ENCODE measurements at regions not wholly inside any gene's neighbourhood (a gene's known extent, or its start where the extent isn't known, plus 50 kb on each side); places are given as distances from the start of the nearest gene placed in this dataset.

DNA sequence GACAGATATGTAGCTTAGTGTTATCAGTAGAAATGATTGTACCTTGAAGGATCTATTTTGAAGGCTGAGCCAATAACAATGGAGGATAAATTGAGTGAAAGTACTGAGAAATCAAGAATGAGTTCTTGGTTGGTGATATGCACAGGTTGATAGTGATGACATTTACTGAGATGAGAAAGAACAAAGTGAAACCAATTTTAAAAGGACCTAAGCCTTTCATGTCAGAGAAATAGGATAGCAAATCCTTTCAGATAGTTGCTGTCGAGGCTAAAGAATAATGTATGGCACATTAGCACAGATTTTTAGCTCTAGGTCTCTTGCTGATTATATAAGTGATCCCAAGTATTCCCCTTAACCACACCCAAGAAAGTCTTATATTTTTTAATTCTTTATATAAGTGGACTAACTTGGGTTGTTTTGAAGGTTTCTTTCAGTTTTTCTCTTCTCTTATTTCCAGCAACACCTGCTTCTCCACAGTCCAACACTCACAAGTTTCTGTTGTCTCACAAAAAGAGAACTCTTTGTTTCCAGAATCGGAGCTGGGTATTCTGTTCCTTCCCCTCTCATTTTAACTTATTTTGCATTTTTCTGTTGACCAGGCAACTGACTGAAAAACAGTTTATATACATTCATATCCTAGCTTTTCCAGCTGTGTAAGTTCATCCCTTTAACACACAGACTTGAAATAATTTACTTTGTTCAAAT, 286.9 kb upstream of the ATP10B start:
- in situ Hi-C loops (cut with MboI; ENCODE audit: low pct_unique_long_range_greater_than_20kb, low sequenced_read_pairs), result no loop called here
- no peak for DNase-seq

DNA sequence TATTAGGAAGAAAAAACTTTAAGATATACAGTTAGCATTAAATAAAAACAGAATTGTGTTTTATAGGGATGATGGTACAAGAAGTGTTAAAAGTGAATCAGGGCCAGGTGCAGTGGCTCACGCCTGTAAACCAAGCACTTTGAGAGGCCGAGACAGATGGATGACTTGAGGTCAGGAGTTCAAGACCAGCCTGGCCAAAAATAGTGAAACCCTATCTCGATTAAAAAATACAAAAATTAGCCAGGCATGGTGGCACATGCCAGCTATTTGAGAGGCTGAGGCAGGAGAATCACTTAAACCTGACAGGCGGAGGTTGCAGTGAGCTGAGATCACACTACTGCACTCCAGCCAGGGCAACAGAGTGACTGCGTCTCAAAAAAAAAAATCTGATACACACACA, 282.9 kb upstream of the ATP10B start:
- in situ Hi-C loops (cut with MboI; ENCODE audit: low pct_unique_long_range_greater_than_20kb, low sequenced_read_pairs), result no loop called here

DNA sequence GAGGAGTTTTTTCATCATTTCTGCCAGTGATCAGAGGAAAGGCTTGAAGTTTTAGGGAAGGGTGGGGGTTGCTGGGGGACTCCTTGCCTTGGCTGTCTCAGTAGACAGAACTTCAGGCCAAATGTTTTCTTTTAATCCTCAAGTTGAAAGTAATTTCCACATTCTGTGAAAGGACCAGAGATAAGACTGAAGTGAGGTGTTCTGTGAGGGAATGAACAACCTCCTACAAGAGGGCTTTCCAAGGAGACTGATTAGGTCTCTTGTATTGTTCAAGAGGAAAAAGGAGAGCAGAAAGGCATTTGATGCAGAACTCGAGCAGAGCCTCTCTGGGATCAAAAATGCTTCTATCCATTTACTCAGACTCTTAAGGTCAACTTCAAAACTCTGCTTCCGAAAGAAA, 282.1 kb upstream of the ATP10B start:
- in situ Hi-C loops (cut with MboI; ENCODE audit: low pct_unique_long_range_greater_than_20kb, low sequenced_read_pairs), result no loop called here
- DNase-seq, result no peak

More for the DNA sequence above, 282.9 kb upstream of the ATP10B start:
- no peak for DNase-seq

DNA sequence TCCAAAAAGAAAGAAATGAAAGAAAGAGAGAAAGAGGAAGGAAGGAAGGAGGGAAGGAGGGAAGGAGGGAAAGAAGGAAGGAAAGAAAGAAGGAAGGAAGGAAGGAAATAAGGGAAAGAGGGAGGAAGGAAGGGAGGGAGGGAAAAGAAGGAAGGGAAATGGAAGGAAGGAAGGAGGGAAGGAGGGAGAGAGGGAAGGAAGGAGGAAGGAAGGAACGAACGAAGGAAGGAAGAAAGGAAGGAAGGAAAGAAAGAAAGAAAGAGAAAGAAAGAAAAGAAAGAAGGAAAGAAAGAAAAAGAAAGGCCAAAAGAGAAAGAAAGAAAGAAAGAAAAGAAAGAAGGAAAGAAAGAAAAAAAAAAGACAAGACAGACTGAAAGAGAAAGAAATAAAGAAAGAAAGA, 263.9 kb upstream of the ATP10B start:
- in situ Hi-C loops (cut with MboI; ENCODE audit: low pct_unique_long_range_greater_than_20kb, low sequenced_read_pairs), result no loop called here

DNA sequence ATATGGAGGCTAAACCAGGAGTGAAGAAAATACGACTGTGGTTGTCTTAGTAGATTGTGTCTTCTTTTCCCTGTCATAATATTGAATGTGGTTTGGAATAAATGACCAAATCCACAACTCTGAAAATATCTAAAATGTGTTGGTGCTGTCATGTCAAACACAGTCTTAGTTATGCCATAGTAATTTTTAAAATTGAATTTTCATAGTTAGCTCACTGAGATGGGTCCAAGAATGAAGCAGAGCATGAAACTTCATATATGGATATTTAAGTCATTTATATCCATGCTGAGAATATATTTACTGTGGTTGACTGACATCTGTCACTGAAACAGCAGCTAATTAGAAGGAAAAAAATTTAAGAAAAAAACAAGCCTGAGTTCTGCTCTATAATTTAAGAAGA, 260.4 kb upstream of the ATP10B start:
- DNase-seq, result no peak
- in situ Hi-C loops (cut with MboI; ENCODE audit: low pct_unique_long_range_greater_than_20kb, low sequenced_read_pairs), result no loop called here

More for the DNA sequence above, 263.9 kb upstream of the ATP10B start:
- DNase-seq, result no peak

DNA sequence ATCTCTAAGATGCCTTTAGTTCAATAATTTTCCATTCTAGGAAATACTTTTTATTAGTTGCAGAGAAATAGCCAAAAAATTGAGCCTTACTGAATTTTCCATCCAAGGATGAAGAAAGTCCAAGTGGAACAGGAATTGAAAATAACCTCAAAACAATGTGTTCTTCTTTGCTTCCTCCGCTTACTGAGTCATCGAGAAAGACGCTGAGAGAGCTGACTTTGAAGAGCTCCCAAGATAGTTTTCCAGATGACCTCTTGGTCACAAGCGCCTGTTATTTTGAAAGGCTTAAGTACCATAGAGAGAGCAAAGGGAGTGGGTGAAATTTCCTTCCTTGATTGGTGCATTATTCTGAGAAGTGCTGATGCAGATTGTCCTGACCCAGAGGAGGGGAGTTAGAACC, 253.5 kb upstream of the ATP10B start:
- in situ Hi-C loops (cut with MboI; ENCODE audit: low pct_unique_long_range_greater_than_20kb, low sequenced_read_pairs), result no loop called here
- no peak for DNase-seq

DNA sequence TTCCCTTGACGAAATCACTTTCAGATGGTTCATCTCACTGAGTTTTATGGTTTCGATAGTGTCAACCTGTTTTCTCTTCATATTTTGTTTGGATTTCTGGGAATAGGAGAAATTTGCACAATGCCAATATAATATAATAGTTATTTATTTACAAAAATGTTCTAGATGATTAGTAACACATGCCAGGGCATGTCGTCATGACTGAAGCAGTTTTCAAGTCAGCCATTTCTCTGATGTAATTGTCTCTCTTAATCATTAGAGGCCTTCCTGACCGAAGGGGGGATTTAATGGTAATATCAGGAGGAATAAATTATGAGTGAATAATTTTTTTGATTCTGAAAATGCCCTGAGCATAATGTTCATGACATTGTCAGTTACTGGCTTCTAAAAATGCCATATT, 246.5 kb upstream of the ATP10B start:
- DNase-seq, result no peak
- in situ Hi-C loops (cut with MboI; ENCODE audit: low pct_unique_long_range_greater_than_20kb, low sequenced_read_pairs), result no loop called here

DNA sequence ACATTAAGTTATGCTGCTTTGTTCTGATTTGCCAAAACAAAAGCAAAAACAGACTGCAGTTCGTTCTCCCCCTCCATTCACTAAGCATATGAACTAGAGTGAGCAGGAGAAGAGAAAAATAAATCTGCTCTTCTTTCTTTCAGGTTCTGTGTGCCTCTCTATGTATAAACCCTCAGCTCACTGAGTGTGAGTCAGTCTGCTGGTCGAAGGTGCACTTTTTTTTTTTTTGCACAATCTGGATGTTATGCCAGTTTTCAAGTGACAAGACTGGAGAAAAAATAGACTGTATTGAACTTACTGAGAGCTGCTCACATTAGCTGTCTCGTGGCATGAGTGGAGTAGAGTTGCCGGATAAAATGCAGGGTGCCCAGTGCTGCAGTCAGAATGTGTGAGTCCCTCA, 244.6 kb upstream of the ATP10B start:
- in situ Hi-C loops (cut with MboI; ENCODE audit: low pct_unique_long_range_greater_than_20kb, low sequenced_read_pairs), result no loop called here
- DNase-seq, result no peak

DNA sequence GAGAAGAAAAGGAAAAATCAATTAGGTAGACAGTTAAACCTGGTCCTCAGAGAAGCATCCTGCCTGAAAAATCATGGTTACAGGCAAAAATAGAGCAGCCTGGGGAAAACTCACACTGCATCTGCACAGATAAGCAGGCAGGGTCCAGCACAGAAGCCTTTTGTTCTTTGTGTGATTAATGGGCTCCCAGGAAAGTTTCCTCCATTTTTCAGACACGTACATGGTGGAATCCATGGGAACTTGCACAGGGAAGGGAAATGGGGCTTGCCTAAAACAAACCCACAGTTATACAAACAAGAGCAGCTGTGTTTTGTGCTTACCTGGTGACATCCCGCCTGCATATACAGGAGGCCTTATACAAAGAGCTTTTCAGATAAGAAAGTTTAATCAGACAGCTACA, 243.9 kb upstream of the ATP10B start:
- in situ Hi-C loops (cut with MboI; ENCODE audit: low pct_unique_long_range_greater_than_20kb, low sequenced_read_pairs), result no loop called here
- DNase-seq, result no peak

DNA sequence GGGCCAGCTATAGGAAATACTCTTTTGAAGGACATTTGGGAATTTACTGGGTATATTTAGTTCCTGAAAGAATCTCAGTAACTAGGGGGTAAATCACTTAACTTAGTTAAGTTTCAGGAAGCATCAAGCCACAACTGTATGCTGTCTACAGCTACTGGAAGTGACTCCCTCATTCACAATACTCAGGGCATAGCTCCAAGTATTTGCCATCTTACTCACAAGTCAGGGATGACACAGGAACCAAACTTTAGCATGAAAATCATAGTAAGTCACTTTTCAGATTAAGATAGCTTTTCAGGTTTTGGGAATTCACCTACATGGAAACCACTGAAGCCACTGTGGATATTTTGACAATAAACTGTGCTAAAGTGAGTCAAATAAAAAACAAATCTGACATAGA, 242.4 kb upstream of the ATP10B start:
- in situ Hi-C loops (cut with MboI; ENCODE audit: low pct_unique_long_range_greater_than_20kb, low sequenced_read_pairs), result no loop called here
- DNase-seq, result no peak

DNA sequence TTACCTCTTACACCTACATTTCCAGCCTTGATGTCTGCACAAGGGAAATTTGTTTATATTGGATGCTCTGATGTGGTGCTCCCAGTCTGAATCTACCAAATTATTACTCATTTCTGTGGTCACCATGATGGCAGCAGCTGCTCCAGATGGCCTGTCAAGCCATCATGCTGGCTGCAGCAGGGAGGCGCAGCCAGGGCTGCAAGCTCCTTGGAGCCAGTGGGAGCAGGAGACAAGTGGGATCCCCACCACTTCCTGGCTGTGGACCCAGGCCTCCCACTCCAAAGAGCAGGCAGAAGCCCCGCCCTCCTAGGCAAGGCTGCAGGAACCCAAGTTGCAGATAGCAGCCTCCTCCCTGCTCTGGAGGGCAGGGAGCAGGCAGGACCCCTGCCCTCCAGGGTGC, 241.1 kb upstream of the ATP10B start:
- no peak for DNase-seq
- in situ Hi-C loops (cut with MboI; ENCODE audit: low pct_unique_long_range_greater_than_20kb, low sequenced_read_pairs), result no loop called here

DNA sequence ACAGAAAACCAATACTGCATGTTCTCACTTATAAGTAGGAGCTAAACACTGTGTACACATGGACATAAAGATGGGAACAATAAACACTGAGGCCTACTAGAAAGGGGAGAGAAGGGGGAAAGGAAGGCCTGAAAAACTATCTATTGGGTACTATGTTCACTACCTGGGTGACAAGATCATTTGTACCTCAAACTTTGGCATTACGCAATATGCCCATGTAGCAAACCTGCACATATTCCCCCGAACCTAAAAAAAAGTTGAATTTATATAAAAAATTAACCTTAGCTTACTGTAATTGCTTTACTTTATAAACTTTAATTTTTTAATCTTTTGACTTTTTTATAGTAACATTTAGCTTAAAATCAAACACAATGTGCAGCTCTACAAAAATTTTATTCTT, 237.6 kb upstream of the ATP10B start:
- no peak for DNase-seq
- in situ Hi-C loops (cut with MboI; ENCODE audit: low pct_unique_long_range_greater_than_20kb, low sequenced_read_pairs), result no loop called here

DNA sequence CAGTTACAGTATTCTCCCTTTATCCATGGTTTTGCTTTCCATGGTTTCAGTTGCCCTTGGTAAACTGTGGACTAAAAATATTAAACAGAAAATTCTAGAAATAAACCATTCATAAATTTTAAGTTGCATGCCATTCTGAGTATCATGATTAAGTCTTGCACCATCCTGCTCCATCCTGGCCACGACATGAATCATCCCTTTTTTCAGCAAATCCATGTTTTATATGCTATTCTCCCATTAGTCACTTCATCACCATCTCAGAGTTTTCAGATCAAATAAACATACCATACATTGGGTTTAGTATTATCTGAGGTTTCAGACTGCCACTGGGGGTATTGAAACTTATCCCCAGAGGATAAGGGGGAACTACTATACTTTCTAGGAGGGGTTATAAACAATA, 234.4 kb upstream of the ATP10B start:
- in situ Hi-C loops (cut with MboI; ENCODE audit: low pct_unique_long_range_greater_than_20kb, low sequenced_read_pairs), result no loop called here
- DNase-seq, result no peak

DNA sequence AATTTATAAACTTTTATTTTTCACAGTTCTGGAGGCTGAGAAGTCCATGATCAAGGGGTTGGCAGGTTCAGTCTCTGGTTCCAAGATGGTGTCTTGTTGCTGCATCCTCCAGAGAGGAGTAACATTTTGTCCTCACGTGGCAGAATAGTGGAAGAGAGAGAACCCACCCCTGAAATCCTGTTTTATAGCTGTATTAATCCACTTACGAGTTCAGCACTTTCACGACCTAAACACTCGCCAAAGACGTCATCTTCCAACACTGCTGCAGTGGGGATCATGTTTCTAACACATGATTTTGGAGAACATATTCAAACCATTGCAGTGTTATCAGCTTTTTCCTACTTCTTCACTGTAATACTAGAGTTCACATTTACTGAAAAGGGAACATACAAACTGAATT, 233.0 kb upstream of the ATP10B start:
- no peak for DNase-seq
- in situ Hi-C loops (cut with MboI; ENCODE audit: low pct_unique_long_range_greater_than_20kb, low sequenced_read_pairs), result no loop called here

DNA sequence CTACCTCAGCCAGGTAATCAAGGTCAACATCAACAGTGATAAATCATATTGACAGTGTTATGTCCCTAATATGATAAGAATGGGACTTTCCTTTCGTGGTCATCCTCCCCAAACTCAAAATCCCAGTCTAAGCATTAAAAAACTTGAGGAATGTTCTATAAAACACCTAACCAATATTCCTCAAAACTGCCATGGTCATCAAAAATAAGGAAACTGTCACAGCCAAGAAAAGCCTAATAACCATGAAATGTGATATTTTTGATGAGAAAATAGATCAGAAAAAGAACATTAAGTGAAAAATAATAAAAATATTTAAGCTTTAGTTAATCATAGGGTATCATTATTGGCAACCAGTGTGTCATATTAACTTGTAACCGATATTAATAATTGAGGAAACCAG, 232.1 kb upstream of the ATP10B start:
- in situ Hi-C loops (cut with MboI; ENCODE audit: low pct_unique_long_range_greater_than_20kb, low sequenced_read_pairs), result no loop called here
- DNase-seq, result no peak

DNA sequence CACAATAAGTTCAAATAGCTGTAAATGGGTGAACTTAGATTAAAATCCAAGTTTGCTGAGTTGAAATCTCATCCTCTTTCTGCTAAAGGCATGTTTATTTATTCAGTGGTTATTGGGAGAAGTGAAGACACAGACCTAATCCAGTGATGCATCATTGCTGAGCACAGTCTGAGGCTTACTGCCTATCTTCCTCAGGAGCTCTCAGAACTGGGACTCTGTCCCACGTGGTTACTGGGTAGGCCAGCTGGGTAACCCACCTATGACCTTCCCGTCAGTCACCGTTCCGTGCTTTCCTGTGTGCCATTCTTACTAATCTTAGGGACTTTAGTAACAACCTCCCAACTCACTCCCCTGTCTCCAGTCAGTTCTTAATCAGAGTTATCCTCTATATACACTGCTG, 226.8 kb upstream of the ATP10B start:
- in situ Hi-C loops (cut with MboI; ENCODE audit: low pct_unique_long_range_greater_than_20kb, low sequenced_read_pairs), result no loop called here

DNA sequence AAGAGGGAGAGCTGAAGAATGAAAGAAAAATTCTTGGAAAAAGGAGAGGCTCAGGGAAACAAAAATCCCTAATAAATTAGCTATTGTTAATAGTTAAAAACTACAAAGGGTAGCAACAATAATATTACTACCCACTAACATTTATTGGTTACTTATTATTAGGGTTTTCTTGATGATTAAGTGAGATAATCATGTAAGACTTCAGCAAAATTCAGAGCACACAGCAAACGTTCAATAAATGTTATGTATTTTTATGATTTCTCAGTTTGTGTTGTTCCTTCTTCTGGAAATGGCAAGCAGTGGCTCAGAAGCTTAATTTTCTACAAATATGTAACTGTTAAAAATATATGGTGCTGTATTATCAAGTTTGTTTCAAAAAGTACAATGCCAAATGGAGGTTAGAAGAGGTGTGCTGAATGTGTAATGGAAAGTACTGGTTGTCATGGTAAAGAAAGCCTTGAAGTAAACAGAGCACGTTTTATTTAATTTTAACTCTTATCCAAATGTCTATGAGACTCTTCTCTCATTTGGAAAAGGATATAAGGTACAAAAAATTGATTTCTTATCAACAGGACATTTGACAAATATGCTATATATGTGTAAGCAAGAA, 226.0 kb upstream of the ATP10B start:
- in situ Hi-C loops (cut with MboI; ENCODE audit: low pct_unique_long_range_greater_than_20kb, low sequenced_read_pairs), result no loop called here
- DNase-seq, result no peak

More for the DNA sequence above, 226.8 kb upstream of the ATP10B start:
- DNase-seq, result no peak

DNA sequence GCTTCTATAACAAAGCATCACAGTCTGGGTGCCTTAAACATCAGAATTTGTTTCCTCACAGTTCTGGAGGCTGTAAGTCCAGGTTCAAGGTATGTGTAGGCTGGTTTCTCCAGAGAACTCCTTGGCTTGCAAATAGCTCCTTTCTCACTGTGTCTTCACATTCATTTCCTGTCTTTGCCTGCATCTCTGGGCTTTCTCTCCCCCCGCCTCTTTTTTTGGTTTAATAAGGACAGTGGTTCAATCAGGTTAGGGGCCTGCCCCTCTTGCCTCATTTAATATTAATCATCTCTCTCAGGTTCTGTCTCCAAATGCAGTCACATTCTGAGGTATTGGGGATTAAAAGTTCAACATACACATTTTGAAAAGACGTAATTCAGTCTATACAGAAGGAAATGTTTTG, 225.5 kb upstream of the ATP10B start:
- no peak for DNase-seq
- in situ Hi-C loops (cut with MboI; ENCODE audit: low pct_unique_long_range_greater_than_20kb, low sequenced_read_pairs), result no loop called here

DNA sequence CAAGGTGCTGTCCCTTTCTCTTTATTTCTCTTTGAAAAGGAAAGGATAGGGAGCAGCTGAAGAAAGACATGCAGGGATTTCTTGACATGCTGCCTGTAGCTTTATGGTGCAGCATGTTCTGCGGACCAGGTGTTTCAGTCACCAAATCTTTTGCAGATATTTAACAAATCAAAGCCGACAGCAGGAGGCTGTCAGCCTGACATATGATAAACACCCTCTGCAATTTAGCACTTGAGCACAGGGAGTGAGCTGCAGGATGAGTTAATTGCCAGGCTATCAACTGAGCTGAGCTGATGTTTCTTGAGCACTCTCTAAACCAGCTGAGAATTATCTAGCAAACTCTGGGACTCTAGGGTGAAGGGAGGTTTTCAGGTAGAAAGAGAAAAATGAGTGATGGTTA, 212.8 kb upstream of the ATP10B start:
- no peak for DNase-seq
- in situ Hi-C loops (cut with MboI; ENCODE audit: low pct_unique_long_range_greater_than_20kb, low sequenced_read_pairs), result no loop called here

DNA sequence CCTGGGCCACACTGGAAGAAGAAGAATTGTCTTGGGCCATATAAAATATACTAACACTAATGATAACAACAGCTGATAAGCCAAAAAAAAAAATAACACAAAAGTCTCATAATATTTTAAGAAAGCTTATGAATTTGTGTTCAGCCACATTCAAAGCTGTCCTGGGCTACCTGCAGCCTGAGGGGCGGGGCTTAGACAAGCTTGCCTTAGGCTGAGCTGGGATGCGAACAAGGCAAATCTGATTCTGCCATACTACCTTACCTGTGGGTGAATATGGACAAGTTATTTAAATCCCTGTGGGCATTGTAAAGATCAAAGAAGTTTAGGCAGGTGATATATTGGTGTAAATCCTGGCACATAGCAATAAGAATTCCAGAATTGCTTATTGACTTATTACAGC, 212.3 kb upstream of the ATP10B start:
- DNase-seq, result no peak
- in situ Hi-C loops (cut with MboI; ENCODE audit: low pct_unique_long_range_greater_than_20kb, low sequenced_read_pairs), result no loop called here

DNA sequence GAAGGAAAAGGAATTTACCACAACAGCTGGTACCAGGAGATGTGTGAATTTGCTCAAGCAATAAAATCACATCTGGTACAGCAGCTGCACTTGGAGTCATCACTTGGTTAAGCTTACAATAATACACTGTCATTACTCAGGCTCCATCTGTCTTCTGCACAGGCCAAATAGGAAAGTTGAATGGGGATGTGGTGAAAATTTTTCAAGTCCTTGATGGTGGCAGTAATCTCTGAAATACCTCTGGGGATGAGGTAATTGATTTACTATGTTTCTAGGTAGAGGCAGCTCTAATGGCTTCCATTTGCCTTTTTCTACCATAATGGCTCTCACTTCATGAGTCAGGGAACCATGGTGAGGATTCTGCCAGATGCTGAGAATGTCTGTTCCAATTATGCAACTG, 206.8 kb upstream of the ATP10B start:
- in situ Hi-C loops (cut with MboI; ENCODE audit: low pct_unique_long_range_greater_than_20kb, low sequenced_read_pairs), result no loop called here
- DNase-seq, result no peak

All from KBM-7 (cell line).